GM12878 (cell line): ENCODE measurements at regions not wholly inside any gene's neighbourhood (a gene's known extent, or its start where the extent isn't known, plus 50 kb on each side); places are given as distances from the start of the nearest gene placed in this dataset.

Experiments used
- ATAC-seq: fragments of 200-7000 bp; cut with Tn5 transposase; 3 replicates; pipeline ENCODE4 v1.9.1; 2020; ENCODE audit warnings: mild to moderate bottlenecking, moderate library complexity
- BruUV-seq: library from RNA; stranded (reverse); fragments of 400-500 nt; replicated peaks from 2 replicates; lab custom pipeline; 2021; lab: Mats Ljungman, UMichigan
- CTCF ChIA-PET: fragments of 300-600 bp; sonication (Branson Sonifier 250); formaldehyde crosslinking; extraction: SDS; loops from one replicate; lab custom pipeline; 2021; ENCODE audit warnings: inconsistent platforms; lab: Yijun Ruan, JAX
- POLR2A ChIA-PET: fragments of 350-600 bp; formaldehyde crosslinking; extraction: SDS; loops from one replicate; lab custom pipeline; 2021; ENCODE audit warnings: inconsistent platforms; lab: Charles Lee
- RAD21 ChIA-PET: fragments of 300-600 bp; sonication (Branson Sonifier 250); formaldehyde crosslinking; loops from one replicate; lab custom pipeline; 2023; ENCODE audit warnings: antibody characterized with exemption; ENCODE audit not compliant: unreplicated experiment; lab: Charles Lee
- SMC1A ChIA-PET: fragments of 300-600 bp; sonication (Branson Sonifier 250); formaldehyde crosslinking; loops from one replicate; lab custom pipeline; 2023; ENCODE audit not compliant: unreplicated experiment, uncharacterized antibody; lab: Charles Lee
- DNase-seq: peaks from one replicate; pipeline ENCODE4 v3.0.0-alpha.2; 2011; ENCODE audit warnings: low read depth, low spot score
- FAIRE-seq: peaks from 3 replicates; lab custom pipeline; 2011; peaks lifted over from hg19 to GRCh38; lab: Jason Lieb, UNC
- H2AFZ ChIP-seq: 2 replicates; pipeline ENCODE4 v1.6.0; 2011; ENCODE audit warnings: low read depth, low read length, control low read depth; ENCODE audit not compliant: control insufficient read depth
- H3K27ac ChIP-seq: 2 replicates; pipeline ENCODE4 v1.5.1; 2011; ENCODE audit warnings: control low read depth; ENCODE audit not compliant: control insufficient read depth, insufficient read depth
- H3K27me3 ChIP-seq, 2 experiments: replicated peaks in 1 of 2; 2 replicates each; pipeline versions ENCODE4 v1.6.0 to v1.6.1; 2011; ENCODE audit warnings: low read length in 1 of 2; ENCODE audit not compliant: control insufficient read depth in 2 of 2, insufficient read depth in 2 of 2
- H3K36me3 ChIP-seq, 2 experiments: 2 replicates each; pipeline ENCODE4 v1.5.1; 2011; ENCODE audit warnings: low read length in 1 of 2; ENCODE audit not compliant: control insufficient read depth in 2 of 2, insufficient read depth in 2 of 2
- H3K4me1 ChIP-seq: 2 replicates; pipeline ENCODE4 v1.6.1; 2011; ENCODE audit warnings: mild to moderate bottlenecking, low read length, moderate library complexity, mixed read lengths; ENCODE audit not compliant: control insufficient read depth, insufficient read depth
- H3K4me2 ChIP-seq: 2 replicates; pipeline ENCODE4 v1.6.0; 2011; ENCODE audit warnings: control low read depth; ENCODE audit not compliant: control insufficient read depth, insufficient read depth
- H3K4me3 ChIP-seq: fragments of 200-600 bp; sonication (generic); 2 replicates; pipeline ENCODE4 v1.5.1; 2016
- H3K79me2 ChIP-seq: 2 replicates; pipeline ENCODE4 v1.6.0; 2011; ENCODE audit warnings: low read length; ENCODE audit not compliant: control insufficient read depth, insufficient read depth
- H3K9ac ChIP-seq: 2 replicates; pipeline ENCODE4 v1.8.0; 2011; ENCODE audit warnings: low read length, control low read depth, mixed read lengths; ENCODE audit not compliant: control insufficient read depth, insufficient read depth
- H3K9me3 ChIP-seq: replicated peaks from 3 replicates; pipeline ENCODE4 v1.5.1; 2011; ENCODE audit warnings: mild to moderate bottlenecking, low read length; ENCODE audit not compliant: control insufficient read depth, insufficient read depth
- H4K20me1 ChIP-seq: 2 replicates; pipeline ENCODE4 v1.6.0; 2011; ENCODE audit not compliant: control insufficient read depth, insufficient read depth
- CTCF ChIP-seq, 3 experiments: IDR thresholded peaks in 2 of 3; conservative IDR thresholded peaks in 1 of 3; 2 replicates each; pipeline ENCODE4 v1.5.1; 2011; ENCODE audit warnings: low read depth in 3 of 3, low read length in 3 of 3, mild to moderate bottlenecking in 3 of 3, control low read depth in 2 of 3, moderate library complexity in 2 of 3, inconsistent platforms in 1 of 3, mixed read lengths in 1 of 3; ENCODE audit not compliant: control insufficient read depth in 2 of 3, insufficient read depth in 1 of 3; ENCODE audit errors: extremely low read depth in 1 of 3
- ETV6 ChIP-seq, 2 experiments: fragments of 450-650 bp in 1 of 2; IDR thresholded peaks in 1 of 2; conservative IDR thresholded peaks in 1 of 2; 2 replicates each; pipeline ENCODE4 v1.6.1; 2014; ENCODE audit warnings: antibody characterized with exemption in 1 of 2, borderline replicate concordance in 1 of 2, low read depth in 1 of 2, mild to moderate bottlenecking in 1 of 2, moderate library complexity in 1 of 2
- FOS ChIP-seq: IDR thresholded peaks from 3 replicates; pipeline ENCODE4 v1.6.1; 2011; ENCODE audit warnings: borderline replicate concordance; ENCODE audit not compliant: insufficient read length; ENCODE audit errors: extremely low read depth
- IKZF1 ChIP-seq: fragments of 450-650 bp; conservative IDR thresholded peaks from 2 replicates; pipeline ENCODE4 v1.6.1; 2017; ENCODE audit warnings: antibody characterized with exemption, mild to moderate bottlenecking
- KDM1A ChIP-seq: fragments of 200-600 bp; sonication (generic); IDR thresholded peaks from 2 replicates; pipeline ENCODE4 v1.6.1; 2016; ENCODE audit warnings: borderline replicate concordance
- MAX ChIP-seq: IDR thresholded peaks from 2 replicates; pipeline ENCODE4 v1.6.1; 2012; ENCODE audit warnings: low read depth, low read length, improper control_type of control experiment
- MLLT1 ChIP-seq: fragments of 450-650 bp; IDR thresholded peaks from 2 replicates; pipeline ENCODE4 v1.6.1; 2016; ENCODE audit warnings: mild to moderate bottlenecking
- NBN ChIP-seq: fragments of 450-650 bp; IDR thresholded peaks from 2 replicates; pipeline ENCODE4 v1.6.1; 2016
- NR2C2 ChIP-seq: IDR thresholded peaks from 2 replicates; pipeline ENCODE4 v1.6.1; 2011; ENCODE audit warnings: borderline replicate concordance, low read depth; ENCODE audit not compliant: control insufficient read depth, insufficient read length
- NRF1 ChIP-seq: conservative IDR thresholded peaks from 2 replicates; pipeline ENCODE4 v1.6.1; 2011; ENCODE audit warnings: mild to moderate bottlenecking, low read depth, low read length, improper control_type of control experiment
- PAX8 ChIP-seq: fragments of 450-650 bp; IDR thresholded peaks from 2 replicates; pipeline ENCODE4 v1.6.1; 2017; ENCODE audit warnings: mild to moderate bottlenecking, moderate library complexity
- SP1 ChIP-seq: IDR thresholded peaks from one replicate; pipeline ENCODE4 v1.6.1; 2011; ENCODE audit warnings: low read depth, low read length
- SUPT20H ChIP-seq: IDR thresholded peaks from 2 replicates; pipeline ENCODE4 v1.6.1; 2011; ENCODE audit warnings: low read depth, mild to moderate bottlenecking, low read length, moderate library complexity, borderline replicate concordance; ENCODE audit not compliant: control insufficient read depth
- TCF3 ChIP-seq: IDR thresholded peaks from 2 replicates; pipeline ENCODE4 v1.6.1; 2012; ENCODE audit warnings: low read depth, mild to moderate bottlenecking, low read length, borderline replicate concordance; ENCODE audit not compliant: insufficient read depth
- YY1 ChIP-seq: IDR thresholded peaks from 2 replicates; pipeline ENCODE4 v1.6.1; 2011; ENCODE audit warnings: low read depth, mild to moderate bottlenecking, low read length
- WGBS: methylation state at CpG from one replicate; pipeline ENCODE4 v1.1.6; 2016; ENCODE audit warnings: low lambda C conversion rate; ENCODE audit not compliant: insufficient replicate concordance, insufficient coverage; ENCODE audit errors: missing lambda C conversion rate; 5-methylcytosine and 5-hydroxymethylcytosine counted together
- in situ Hi-C: fragments of 300-500 bp; cut with MboI; formaldehyde crosslinking; loops from 9 replicates; pipeline ENCODE4 v1.14.3; 2018; ENCODE audit warnings: mixed read lengths
- intact Hi-C: fragments of 100-400 bp; cut with micrococcal nuclease; formaldehyde crosslinking; loops from one replicate; pipeline ENCODE4 v1.14.2; 2022; ENCODE audit not compliant: unreplicated experiment

- Histone ChIP-seq H3K4me3 (no peak overlapping the region), H3K4me2 (no peak overlapping the region), H4K20me1 (no peaks in the 10 kb centered on the region), H3K9ac (no peak overlapping the region), H2AFZ (no peak overlapping the region), H3K27ac (no peak overlapping the region), H3K9me3 (no peaks in the 10 kb centered on the region), H3K36me3 (no peaks in the 10 kb centered on the region), H3K27me3 (no peaks in the 10 kb centered on the region), H3K4me1 (no peaks in the 10 kb centered on the region), H3K79me2 (no peaks in the 10 kb centered on the region)
- TF ChIP-seq SP1 (no peak), MLLT1 (no peak)
- 0% methylated on average over 1 of the region's 1 CpG for WGBS
- DNase-seq (no peak), ATAC-seq (no peak), FAIRE-seq (no peak)
- BruUV-seq: no TSS peak
- intact Hi-C loops: no loop called here
- in situ Hi-C loops: no loop called here
- POLR2A ChIA-PET: no interaction called here
- CTCF ChIA-PET: no interaction called here
- RAD21 ChIA-PET: interaction anchor here (1.7 kb wide), 1 partner anchor 148 kb away, joined by 3 read pairs; no protein-coding TSS in a partner anchor
- SMC1A ChIA-PET: no interaction called here
These were observed 84.9 kb upstream of the SKAP2 start for GRCh38 chr7:26949319-26949718.

- H3K79me2 ChIP-seq: no peaks in the 10 kb centered on the region
- SMC1A ChIA-PET: no interaction called here
- CTCF ChIA-PET: interaction anchor here (0.6 kb wide), 1 partner anchor 115 kb away, joined by 4 read pairs; no protein-coding TSS in a partner anchor
- H3K27ac ChIP-seq: no peak overlapping the region
- no peaks in the 10 kb centered on the region for H3K4me1 ChIP-seq
- H3K27me3 ChIP-seq: no peaks in the 10 kb centered on the region
- no peak overlapping the region for H3K4me3 ChIP-seq
- FAIRE-seq: no peak
- H2AFZ ChIP-seq: no peak overlapping the region
- H3K9ac ChIP-seq: no peak overlapping the region
- no TSS peak for BruUV-seq
- DNase-seq: no peak
- ATAC-seq: no peak
- H3K4me2 ChIP-seq: no peak overlapping the region
- H3K36me3 ChIP-seq: no peaks in the 10 kb centered on the region
- POLR2A ChIA-PET: no interaction called here
- no peaks in the 10 kb centered on the region for H3K9me3 ChIP-seq
- 0% methylated on average over 1 of the region's 1 CpG for WGBS
- in situ Hi-C loops (no loop called here), intact Hi-C loops (no loop called here)
- RAD21 ChIA-PET: interaction anchor here (1.7 kb wide), 1 partner anchor 148 kb away, joined by 3 read pairs; no protein-coding TSS in a partner anchor
- H4K20me1 ChIP-seq: no peaks in the 10 kb centered on the region
- no peak for TF ChIP-seq IKZF1
- no peak for TF ChIP-seq NRF1
- no peak for TF ChIP-seq TCF3
- TF ChIP-seq KDM1A: no peak
- TF ChIP-seq SUPT20H: no peak
- no peak for TF ChIP-seq FOS
- no peak for TF ChIP-seq NR2C2
- no peak for TF ChIP-seq MAX
- TF ChIP-seq NBN: no peak
- TF ChIP-seq PAX8: no peak
- TF ChIP-seq CTCF (IDR thresholded peaks at IDR 0.05 in 2 of 3, conservative IDR thresholded peaks at IDR 0.05 in 1 of 3; ENCODE audit: control insufficient read depth in 2 of 3, extremely low read depth in 1 of 3, insufficient read depth in 1 of 3, low read depth in 3 of 3, low read length in 3 of 3): no peak
- no peak for TF ChIP-seq ETV6 (conservative IDR thresholded peaks at IDR 0.05 in 1 of 2, IDR thresholded peaks at IDR 0.05 in 1 of 2; ENCODE audit: borderline replicate concordance in 1 of 2, low read depth in 1 of 2)
- TF ChIP-seq YY1: no peak
These were observed 84.3 kb upstream of the SKAP2 start for GRCh38 chr7:26948617-26949118.
